ENCODE measurements at regions not wholly inside any gene's neighbourhood (a gene's known extent, or its start where the extent isn't known, plus 50 kb on each side); places are given as distances from the start of the nearest gene placed in this dataset.
A peak's percentile ranks its signal among the peaks of the same experiment; 100 is the strongest.

DNA sequence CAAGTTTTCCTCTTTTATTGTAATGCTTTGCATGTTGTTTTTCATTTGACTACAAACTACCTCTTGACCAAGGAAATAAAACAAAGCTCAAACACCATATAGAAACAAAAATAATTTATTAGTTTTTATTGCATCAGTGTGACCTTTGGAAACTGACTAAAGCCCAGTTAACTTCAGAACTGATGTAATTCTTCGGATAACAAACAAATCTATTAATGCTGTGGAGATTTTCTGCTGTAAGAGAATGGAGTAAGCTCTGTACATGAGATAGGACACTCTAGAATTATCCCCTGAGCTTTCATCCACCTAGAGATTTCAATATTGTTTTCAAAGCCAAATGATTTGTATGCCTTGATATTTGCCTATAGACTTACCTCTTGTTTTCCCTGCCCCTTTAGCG is 154.0 kb upstream of the KCNK2 start:
- DNase-seq (ENCODE audit: low spot score) = no peak

DNA sequence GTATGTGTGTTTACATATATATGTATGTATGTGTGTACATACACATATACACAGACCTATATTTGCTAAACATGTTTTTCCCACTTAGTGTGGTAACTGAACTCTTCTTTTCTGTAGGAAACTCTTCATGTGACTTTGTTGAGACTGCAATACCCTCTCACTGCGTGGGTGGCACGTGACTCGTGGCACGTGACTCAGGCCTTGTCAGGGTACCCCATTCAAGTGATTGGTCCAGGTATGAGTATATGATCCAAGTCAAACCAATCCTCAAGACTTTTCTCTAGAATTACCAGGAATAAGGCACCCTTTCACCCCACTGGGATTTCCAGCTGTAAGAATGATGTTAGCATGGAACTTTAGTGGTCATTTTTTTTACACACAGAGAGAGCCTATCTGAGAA is 149.2 kb upstream of the KCNK2 start:
- DNase-seq (ENCODE audit: low spot score) = no peak

DNA sequence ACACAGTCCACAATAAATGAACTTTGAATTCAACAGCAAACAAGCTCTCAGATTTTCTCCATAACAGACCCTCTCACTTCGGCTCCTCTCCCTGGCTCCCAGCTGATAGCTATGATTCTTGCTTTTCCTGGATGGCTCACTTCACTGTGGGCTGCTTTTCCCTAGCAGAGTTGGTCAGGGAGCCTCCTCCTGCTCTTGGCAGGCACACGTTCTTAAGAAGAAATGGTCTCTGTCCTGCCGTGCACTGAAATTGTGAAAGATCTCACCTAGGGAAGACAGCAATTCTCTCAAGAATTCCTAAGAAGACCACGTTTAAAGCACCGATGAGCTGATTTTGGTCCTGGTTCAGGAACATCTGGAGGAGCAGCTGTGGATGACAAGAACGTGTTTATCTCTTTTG is 148.5 kb upstream of the KCNK2 start:
- no peak for DNase-seq (ENCODE audit: low spot score)

DNA sequence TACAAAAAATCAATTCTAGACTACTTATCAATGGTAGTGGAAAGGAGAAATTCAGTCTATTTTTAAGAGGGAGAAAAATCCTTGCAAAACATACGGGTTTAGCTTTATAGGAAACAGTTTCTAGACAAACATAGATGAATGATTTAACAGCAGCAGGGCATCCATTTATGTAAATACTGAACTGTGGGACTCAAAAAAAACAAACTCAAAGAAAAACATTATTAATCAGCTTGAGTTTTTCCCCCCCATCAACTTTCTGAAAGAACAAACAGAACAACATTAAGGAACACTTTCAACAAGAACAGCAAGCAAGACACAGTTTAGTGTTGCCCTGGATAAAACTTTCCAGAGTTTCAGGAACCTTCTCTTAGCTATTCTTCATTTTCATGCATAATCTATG is 147.3 kb upstream of the KCNK2 start:
- DNase-seq (ENCODE audit: low spot score) = no peak

DNA sequence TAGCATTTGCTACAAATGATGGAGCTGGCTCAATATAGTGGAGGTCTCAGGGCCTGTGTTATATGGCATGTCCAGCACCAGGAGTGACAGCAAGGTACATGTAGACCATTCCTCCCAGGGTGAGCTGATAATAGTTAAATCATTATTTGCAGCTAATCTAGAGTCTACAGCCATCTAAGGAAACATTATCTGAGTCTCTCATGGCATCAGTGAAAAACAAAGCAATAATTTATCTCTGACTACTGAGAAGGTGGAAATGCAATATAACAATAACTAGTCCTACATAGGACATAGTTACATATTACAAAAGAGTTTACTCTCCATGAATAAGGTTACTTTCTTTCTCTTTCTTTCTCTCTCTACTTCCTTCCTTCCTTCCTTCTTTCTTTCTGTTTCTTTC is 143.4 kb upstream of the KCNK2 start:
- DNase-seq (ENCODE audit: low spot score) = no peak

DNA sequence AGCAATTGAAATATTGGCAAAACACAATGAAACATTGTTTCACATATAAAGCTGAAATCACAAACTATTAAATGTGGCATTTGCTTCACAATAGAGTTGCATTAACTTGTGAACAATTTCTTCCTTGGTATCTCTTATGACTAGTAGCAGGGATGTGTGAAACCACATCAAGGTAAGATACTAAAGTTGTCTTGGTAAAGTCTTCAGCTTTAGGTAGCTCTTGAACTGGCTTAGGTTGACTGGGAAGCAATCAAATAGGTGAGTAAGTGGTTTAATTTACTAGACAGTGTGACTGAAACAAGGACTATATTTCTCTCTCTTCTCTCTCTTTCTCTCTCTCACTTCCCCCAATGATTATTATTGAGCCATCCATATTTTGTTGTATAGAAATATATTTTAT is 141.5 kb upstream of the KCNK2 start:
- DNase-seq (ENCODE audit: low spot score) = no peak

DNA sequence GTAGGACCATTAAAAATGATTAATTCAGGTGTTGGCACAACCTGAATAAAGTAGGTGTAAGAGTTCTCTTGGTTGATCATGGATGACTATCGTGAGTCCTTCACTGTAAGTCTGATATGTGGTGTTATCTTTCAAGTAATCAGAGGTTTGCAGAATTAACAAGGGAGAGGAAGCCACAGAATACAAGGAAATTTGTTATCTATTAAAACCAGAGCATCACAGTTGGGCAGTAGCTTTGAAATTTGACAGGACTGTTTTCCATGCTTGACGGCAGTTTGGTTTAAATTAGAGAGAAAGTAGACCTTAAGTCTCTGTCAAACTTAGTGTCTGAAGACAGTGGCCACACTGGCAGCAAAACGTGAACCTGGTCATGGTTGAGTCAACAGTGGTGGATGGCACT is 139.5 kb upstream of the KCNK2 start:
- no peak for DNase-seq (ENCODE audit: low spot score)

DNA sequence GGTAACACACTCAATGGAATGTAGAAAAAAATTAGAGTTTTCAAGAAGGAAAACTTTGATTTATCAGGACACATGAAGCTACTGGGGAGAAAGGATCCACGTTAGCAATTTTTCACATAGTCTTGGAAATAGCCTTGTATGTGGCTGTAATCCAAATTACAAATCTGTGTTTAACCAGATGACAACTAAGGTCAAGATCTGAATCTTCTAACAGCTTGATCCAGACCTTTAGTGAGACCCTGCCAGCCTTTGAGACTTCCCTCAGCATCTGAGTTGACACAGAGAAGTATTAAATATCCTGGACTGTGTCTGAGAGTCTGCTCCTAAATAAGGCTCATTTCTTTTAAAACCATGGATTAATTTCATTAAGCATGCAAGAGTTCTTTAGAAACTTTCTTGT is 135.9 kb upstream of the KCNK2 start:
- DNase-seq (ENCODE audit: low spot score) = no peak

DNA sequence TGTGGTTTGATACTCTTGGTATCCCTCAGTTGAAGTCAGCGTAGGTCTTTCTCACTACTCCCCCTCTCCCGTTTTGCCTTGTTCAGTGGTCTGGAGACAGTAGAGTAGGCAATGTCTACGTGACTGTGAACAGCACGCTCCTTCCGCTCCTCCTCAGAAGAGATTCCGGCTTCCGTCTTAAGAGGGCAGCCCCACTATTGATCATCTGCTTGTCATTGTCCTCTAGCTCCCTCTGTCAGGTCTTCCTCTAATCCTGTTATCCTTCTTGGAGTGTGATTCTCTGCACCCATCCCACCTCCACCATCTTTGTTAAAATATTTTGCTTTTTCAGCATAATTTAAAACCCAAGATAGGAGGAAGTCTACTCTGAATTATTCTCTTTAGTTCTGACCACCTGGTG is 129.9 kb upstream of the KCNK2 start:
- DNase-seq (ENCODE audit: low spot score) = no peak

DNA sequence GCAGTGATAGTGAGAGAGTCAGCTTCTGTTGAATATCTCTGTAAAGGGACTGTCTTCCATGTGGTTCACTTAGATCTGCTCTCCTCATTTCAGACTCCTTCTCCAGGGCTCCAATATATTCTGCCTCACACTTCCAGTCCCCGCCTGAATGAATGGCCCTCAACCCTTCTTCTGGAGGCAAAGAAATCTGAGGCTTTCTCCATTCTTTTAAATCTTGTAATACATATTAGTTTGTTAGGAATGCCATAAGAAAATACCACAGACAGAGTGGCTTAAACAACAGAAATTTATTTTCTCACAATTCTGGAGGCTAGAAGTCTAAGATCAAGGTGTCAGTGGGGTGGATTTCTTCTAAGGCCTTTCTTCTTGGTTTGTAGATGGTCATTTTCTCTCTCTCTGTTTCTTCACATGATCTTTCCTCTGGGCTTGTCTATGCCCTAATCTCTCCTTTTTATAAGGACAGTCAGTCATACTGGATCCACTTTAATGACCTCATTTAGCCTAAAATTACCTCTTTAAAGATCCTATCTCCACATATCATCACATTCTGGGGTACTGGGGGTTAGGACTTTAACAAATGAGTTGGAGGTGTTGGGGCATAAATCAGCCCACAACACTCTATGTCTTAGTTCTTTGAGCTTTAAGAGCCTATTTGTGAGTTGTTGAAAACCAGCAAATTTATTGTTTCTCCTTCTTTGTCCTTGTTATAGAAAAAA is 128.5 kb upstream of the KCNK2 start:
- DNase-seq (ENCODE audit: low spot score) = no peak

DNA sequence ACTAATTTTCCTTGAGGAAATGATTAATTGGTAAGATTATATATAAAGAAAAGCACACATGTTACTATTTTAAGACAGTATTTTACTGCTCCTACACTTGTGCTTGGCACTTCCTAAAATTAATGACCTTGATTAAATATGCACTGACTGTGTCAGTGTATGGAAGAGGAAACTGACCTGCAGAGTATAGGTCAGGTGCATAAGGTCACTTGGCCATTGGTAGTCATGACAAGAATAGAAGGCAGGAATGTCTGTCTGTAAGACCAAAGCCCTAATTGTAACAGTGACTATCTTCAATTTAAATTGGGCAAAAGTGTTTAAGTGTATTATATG is 128.0 kb upstream of the KCNK2 start:
- DNase-seq (ENCODE audit: low spot score) = no peak

DNA sequence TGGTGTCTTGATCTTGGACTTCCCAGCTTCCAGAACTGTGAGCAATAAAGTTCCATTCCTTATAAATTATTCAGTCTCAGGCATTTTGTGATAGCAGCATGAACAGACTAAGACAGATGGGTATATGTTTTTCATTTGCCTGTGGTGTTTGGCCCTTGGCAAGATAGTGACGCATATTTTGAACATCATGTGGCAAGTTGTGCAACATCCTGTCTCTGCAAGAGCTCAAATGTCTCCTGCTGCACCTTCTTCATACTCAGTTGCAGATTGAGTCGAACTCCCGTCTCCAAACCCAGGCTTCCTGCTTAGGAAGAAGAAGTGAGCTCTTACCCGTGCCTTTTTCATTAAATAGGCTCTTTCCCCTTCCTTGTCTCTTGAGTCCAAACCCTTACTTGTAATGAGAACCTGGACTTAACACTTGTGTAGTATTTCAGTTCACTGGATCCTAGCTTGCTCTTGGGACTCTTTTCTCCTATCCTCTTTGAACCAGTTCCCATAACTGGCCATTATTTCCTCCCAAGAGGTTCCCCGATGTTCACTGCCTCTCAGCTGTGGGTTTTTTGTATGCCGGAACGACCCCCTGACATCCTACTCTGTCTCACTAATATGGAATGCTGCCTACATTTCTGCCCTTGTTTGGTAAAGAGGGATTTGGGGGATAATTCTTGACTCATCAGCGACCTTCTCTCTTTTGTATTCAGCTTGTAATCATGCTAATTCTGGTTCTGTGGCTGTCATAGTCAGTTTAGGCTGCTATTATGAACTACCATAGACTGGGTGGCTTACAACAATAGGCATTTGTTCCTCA is 125.0 kb upstream of the KCNK2 start:
- no peak for DNase-seq (ENCODE audit: low spot score)

DNA sequence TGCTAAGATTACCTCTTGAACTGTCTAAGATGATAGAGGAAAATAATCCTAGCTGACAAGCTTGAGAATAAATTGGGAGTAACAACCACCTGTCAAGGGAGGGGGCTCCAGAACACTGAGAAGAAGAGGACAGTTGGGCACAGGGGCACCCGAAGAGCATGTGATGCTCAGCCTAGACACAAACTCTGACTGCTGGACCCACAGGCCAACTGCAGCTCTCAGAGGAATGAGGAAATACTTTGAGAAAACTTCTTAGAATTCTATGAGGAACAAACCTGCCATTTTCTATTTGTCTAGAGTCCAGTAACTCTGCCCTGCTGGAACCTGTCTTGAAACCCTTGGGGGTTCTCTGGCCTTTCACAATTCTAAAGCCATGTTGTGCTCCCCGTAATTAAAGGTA is 124.1 kb upstream of the KCNK2 start:
- DNase-seq (ENCODE audit: low spot score) = no peak

DNA sequence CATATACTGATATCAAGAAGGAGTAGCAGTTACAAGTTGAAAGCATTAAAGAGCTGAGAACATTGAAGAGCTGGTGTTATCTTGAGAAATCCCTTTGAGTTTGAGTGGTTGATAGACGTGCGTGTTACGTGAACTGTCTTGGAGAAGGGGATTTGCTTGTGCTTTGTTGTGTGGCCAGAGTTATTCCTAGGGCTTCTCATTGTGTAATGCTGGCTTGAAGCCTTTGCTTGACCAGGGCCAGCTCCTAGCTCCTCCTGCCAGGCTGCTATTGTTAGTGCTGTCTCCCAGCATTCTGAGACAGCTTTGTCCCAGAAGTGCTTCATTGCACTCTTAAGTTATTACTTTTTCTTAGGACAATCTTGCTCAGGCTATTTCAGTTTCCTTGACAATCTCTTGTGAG is 116.2 kb upstream of the KCNK2 start:
- DNase-seq (ENCODE audit: low spot score) = peak; percentile 68

DNA sequence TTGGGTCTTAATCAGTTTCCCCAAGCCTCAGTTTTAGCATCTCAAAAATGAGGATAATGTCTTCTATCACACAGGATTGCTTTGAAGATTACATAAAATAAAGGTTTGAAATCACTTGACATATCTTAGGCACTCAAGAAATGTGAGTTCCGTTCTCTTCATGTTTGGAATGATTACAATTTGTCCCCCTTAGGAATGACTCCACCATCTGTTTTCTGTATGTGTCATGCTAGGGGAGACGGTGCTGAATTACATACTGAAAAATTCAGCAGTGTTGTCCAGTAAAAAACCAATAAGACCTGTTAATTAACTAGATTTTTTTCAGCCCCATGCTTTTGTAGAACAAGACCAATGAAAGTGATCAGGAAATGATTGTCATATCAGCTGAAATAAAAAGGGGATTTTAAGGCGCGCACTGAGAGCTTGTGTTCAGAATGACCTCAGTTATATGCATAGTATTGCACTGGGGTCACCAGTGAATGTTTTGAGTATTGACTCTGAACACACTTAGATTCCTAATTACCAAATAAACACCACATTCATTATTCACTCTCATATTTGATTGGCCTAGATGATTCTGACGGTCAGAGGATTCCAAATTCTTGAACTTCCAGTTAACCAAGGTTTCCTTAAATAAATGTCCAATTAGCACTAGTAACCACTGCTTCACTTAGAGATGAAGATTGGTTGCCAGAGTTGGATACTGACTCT is 114.5 kb upstream of the KCNK2 start:
- no peak for DNase-seq (ENCODE audit: low spot score)

DNA sequence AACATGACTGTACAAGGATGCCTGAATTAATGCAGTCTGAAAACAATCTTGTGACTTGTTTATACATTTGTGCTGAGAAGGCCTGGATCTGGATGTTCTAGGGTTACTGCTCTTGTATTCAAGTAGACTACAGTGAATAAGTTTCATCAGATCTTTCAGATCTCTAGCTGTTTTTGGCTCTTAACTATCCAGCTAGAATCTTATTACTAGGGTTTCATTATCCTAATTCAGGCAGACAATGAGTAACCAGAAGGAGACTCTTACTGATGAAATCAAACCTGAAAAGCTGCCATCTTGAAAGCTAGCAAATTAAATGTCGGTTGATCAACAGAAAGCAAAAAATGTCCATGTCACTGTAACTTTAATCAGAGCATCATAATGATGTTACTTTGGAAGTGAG is 112.5 kb upstream of the KCNK2 start:
- DNase-seq (ENCODE audit: low spot score) = no peak

DNA sequence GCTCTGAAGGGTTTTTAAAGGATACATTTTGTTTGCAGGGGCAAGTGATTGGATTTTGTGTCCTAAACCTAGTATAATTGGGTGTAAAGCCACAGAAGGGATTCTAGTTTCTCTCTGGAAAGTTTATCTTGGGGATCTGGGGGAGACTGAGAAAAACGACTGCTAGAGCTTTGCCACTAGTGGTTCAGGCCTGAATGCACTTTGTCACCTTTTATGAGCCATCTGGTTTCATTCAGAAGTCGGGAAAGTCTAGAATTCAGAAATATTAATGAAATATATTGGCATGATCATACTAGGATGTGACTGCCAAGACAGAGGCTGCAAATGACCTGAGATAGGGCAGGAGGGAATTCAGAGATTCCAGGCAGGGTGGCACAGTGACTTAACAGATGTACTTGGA is 111.5 kb upstream of the KCNK2 start:
- DNase-seq (ENCODE audit: low spot score) = no peak

DNA sequence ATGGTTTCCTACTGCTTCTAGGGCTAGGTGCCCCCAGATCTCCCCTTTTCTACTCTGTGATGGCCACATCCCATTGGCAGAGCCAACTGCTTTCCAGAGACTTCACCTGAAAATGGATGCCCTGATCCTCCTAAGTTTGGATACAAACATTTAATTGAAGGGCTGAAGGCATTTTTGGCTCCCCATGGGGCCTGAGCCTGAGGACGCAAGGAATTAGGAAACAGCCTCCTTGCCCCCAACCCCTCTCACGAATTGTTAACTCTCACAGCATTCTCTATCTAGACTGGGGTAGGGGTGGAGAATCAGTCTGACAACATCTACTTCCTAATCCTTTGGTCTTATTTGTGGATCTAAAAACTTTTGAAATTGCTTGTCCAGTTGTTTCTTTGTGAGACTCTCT is 108.5 kb upstream of the KCNK2 start:
- DNase-seq (ENCODE audit: low spot score) = no peak

DNA sequence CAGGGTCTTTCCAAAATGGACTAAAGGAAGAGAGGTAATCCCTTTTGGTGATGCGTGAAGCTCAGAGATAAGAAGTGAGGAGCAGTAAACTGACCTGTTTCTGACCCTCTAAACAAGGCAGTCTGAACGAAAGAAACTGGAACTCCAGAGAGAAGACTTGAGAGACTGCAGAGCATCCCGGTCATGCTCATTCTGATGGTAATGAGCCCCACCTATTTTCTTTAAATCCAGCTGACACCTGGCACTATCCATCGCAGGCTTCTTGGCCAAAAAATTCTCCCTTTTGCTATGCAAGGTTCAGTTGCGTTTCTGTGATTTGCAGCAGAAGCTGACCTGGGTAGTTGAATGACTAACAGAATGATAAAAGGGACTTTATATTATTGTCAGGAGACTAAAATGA is 105.9 kb upstream of the KCNK2 start:
- no peak for DNase-seq (ENCODE audit: low spot score)

DNA sequence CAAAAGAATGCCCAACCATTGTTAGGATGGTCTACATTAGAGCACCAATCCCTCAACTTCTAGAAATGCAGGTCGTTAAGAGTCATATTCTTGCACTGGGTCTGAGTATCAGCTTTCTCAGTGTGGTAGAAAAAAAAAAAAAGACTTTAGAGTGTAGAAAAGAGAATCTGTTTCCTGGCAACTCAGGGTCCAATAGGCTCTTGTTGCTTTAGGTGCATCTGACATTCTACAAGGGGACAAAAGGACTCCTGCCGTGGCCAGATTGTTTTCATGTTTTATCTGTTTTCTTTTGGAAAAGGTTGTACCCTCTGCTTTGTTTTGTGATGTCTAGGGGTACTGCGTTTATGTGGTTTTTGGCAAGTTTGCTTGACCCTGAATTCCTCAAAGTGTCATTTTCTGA is 105.4 kb upstream of the KCNK2 start:
- DNase-seq (ENCODE audit: low spot score) = no peak

DNA sequence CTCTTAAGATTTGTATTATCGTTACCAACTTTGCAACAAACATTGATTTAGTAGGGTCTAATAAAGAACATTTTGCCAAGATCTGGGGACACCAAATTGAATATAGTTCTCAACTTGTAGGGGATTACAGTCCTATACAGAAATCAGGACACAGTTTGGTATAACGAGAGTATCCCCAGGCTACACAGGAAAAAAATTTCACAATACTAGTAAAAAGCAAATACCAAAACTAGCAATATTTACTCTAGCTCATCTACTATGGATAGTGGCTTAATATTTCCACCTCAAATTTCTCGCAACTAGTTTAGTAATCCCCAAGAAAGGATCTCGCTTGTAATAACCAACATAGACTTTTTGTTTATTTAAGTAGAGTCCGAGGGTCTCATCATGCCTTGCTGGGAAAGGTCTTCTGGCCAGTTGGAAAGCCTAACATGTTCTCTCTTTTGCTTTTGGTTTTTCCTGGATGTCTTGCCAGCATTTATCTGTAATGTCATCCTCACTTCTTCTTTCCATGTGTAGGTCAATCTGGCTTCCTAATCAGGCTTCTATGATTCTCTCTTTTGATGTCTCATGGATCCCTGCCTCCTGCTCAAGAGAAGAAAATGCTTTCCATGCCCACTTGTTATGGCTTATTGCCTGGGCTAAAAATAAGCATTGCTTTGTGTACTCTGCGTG is 104.7 kb upstream of the KCNK2 start:
- no peak for DNase-seq (ENCODE audit: low spot score)

DNA sequence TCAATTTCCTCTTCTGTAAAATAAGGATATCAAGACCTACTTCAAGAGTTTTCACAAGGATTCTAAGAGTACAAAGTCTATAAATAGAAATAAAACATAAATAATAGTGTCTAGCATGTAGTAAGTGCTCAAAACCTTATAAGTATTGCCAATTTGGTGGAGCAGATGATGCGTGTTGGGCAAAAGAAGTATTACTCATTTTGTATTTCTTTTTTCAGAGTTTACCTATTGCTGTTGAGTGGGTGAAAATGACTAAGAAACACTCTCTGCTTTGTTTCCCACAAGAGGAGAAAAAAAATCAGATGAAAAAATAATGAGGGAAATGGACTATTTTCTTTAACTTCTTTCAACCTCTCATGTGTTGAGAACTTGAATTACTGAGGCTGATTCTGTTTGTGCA is 103.3 kb upstream of the KCNK2 start:
- DNase-seq (ENCODE audit: low spot score) = no peak

DNA sequence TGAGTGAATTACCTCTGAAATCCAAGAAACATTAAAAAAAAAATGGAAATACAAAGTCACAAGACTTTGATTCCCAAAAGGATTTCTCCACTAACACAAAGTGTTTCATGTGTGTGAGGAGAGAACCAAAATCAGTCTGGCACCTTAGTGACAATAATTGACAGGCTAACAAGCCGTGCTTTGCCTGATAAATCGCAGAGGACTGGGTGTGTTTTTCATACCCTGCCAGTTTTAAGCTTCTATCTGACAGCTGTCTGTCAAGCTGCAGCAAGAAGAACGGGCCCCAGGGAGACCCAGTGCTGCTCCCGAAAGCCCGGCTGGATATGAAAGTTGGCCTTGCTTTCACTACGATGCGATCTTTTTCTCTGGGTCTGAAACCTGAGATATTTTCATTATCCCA is 101.6 kb upstream of the KCNK2 start:
- no peak for DNase-seq (ENCODE audit: low spot score)

Data from globus pallidus (tissue), 1 donor.